SIG-M5 treated with dmso at 0.1 percent for 504 hours (cell line): ENCODE measurements at regions not wholly inside any gene's neighbourhood (a gene's known extent, or its start where the extent isn't known, plus 50 kb on each side); places are given as distances from the start of the nearest gene placed in this dataset.
"Not testable (repeated sequence)": the region's sequence is repeated elsewhere in the genome, so short reads cannot be mapped to it uniquely, and the experiment has no call there.

Experiments
- DNase-seq: peaks from one replicate; lab custom pipeline; 2025; ENCODE audit not compliant: unreplicated experiment; lab: John Stamatoyannopoulos, UW

DNA sequence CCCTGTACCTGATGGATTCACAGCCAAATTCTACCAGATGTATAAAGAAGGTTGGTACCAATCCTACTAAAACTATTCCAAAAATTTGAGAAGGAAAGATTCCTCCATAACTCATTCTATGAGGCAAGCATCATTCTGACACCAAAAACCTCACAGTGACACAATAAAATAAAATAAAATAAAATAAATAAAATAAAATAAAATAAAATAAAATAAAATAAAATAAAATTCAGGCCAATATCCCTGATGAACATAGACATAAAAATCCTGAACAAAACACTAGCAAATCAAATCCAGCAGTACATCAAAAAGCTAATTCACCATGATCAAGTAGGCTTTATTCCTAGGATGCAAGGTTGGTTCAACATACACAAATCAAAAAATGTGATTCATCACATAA, 108.1 kb downstream of the PROX1 start:
- not testable (repeated sequence) for DNase-seq

DNA sequence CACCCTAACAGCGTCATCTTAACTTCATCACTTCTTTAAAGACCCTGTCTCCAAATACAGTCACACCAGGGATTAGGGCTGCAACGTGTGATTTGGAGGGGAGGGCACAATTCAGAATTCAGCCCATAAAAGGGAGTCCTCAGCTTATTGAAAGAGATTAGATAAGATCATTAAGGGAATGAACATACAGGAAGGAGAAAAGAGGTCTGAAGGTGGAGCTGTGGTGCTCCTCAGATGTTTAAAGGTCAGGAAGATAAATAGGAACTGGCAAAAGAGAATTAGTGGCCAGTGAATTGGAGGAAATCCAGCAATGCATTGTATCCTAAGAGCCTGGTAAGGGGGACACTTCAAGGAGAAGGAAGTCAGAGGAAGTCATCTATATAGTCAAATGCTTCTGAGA, 113.5 kb downstream of the PROX1 start:
- DNase-seq, result no peak

DNA sequence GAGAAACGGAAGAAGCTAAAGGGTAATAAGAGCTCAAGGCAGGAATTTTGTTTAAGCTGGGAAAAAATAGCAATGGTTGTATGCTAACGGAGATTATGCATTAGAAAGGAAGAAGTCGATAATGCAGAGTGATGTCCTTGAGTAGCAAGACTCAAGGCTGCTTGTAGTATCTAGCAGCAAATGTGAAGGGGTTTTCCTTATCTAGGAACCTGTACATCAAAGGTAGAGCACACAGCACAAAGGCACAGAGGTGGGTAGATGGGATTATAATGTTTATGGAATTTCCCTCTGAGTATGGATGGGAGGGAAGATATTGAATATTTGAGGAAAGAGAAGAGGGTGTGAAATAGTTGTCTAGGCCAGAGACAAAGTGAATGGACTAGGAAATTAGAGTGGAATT, 114.1 kb downstream of the PROX1 start:
- no peak for DNase-seq

DNA sequence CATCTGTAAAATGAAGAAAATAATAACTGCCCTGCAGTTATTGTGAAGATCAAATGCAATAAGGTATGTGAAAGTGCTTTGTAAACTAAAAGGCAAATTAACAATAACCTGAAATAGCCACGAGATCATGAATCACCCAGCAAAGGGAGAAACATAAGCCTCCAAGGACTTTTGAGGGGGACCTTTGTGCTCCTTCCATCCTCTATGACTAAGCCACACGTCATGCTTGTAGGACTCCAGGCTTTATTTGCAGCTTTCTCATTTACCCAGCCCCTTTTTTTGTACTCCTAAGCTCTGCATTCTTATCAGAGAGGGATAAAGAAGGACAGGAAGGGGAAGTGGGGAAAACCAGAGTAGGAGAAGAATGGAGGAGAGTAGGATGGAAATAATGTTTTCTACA, 115.1 kb downstream of the PROX1 start:
- no peak for DNase-seq

- DNase-seq, result no peak
Measured at GRCh38 chr1:214103778-214104177, 116.0 kb downstream of the PROX1 start.

DNA sequence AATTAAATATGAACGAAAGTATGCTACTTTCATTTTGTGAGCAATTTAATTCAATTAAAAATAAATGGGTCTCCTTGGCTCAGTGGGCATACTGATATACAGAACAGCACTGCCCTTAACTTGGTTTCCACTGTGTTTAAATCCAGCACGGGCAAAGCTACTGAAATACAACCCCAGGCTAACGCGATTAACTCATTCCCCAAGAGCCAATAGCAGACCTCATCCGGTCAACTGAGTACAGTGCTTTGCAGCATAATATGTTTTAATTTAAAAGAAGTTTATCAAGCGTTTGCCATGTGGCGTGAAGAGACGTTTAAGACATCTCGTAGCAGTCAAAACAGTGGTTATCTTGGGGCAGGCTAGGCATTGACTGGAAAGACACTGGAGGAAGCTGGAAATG, 118.6 kb downstream of the PROX1 start:
- DNase-seq, result no peak

DNA sequence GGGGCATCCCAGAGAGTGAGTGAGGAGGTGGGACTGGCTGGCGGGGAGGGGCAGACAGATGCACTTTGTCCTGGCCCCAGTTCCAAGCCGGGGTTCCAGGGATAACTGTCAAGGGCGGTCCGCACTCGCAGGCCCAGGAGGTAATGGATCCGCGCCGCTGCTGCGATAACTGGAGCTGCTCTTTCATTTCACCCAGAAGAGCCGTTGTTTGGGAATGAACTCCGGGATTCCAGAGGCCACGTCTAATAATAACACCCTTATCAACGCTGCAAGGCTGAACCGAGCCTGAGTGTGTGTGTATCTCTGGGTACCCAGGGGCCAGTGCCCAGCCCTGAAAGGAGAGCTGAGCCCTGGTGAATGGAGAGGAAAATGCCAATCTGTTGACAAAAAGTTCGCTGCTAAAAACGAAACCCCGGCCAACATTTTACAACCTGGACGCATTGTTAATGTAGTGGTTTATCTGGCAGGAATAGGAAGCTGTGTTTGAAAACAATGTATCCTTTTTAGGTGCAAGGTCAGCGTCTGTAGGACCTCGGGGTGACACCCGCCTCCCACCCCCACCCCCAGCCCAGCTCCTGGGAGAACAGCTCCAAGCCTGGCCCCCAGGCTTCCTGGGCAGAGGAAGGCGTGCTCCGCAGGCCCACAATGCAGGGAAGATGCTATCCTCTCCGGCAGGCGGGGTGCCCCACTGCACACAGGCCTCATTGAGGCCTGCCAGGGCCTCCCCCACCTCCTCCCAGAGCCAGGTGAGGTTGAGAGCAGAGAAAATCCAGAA, 119.7 kb downstream of the PROX1 start:
- DNase-seq, result no peak

- DNase-seq, result no peak
Measured at GRCh38 chr1:214108097-214108446, 120.3 kb downstream of the PROX1 start.

- DNase-seq, result no peak
Measured at GRCh38 chr1:214111796-214112195, 124.0 kb downstream of the PROX1 start.

GRCh38 chr1:214116258-214116657, 128.5 kb downstream of the PROX1 start:
- no peak for DNase-seq

DNA sequence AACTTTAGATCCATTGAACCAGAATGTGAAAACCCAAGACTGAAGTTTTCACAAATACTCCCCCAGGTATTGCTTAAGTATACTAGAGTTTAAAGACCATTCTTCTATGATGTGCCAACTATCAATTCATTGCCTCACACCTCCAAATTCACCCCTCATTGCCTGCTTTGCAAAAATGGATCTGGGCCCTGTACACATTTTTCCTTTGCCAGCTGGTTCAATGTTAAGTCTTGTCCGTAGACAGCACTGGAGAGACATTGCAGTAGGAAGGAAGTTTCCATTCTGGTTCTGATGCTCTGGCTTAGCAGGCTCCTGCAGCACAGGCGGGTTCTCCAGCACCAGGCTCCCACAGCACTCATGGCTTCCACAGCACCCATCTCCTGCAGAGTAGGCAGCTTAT, 130.0 kb downstream of the PROX1 start:
- DNase-seq, result no peak

GRCh38 chr1:214120191-214120590, 132.4 kb downstream of the PROX1 start:
- DNase-seq, result no peak

- no peak for DNase-seq
Measured at GRCh38 chr1:214120951-214121350, 133.2 kb downstream of the PROX1 start.

- no peak for DNase-seq
Measured at GRCh38 chr1:214122110-214122509, 134.3 kb downstream of the PROX1 start.

DNA sequence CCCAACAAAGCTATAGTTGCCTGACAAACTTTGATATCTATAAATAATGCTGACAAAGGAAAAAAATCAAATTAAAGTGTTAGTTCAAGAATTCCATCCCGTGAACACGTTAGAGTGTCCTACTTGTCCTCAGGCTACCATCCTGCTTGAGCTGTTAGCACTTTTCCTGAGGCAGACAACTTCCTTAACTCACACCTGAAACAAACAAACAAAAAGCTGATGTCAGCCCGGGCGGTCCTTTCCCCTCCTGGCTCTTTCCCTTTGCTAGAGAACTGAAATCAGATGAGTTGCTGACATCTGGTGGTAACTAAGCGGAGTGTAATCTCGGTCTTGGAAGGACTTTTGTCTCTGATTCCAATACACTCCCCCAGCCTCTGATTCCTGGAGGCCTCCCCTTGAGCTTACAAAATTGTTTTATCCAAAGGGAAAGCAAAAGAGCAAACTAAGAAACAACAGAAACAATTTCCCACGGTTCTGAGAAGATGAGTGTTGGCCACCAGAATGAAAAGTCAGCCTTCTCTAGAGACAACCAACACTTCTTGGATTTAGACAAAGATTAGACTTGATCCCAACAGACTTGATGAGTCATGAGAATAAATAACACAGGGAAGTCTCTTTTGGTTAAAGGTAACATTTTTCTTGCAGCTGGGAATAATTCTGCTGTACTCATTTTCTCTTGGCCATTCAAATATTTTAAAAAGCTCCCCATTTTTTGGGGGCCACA, 135.4 kb downstream of the PROX1 start:
- DNase-seq, result peak; percentile 54

- DNase-seq, result no peak
Measured at GRCh38 chr1:214124281-214124805, 136.6 kb downstream of the PROX1 start.

DNA sequence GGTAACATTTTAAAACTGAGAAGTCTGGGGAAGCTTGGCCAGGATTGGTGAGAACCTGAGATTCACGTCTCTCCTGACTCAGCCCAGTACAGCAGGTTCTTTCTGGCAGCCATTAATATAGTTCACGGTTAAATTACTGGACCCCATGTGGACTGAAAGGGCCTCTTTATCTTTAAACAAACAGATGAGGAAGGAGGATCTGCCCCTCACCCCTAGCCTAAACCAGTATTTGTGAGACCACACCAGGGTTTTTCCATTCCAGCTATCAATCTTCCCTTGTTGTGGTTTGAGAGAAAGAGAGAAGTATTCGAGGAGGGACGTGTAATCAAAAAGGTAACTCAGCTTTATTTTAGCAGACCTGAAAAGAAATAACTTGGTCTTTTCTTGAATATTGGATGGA, 137.1 kb downstream of the PROX1 start:
- no peak for DNase-seq

DNA sequence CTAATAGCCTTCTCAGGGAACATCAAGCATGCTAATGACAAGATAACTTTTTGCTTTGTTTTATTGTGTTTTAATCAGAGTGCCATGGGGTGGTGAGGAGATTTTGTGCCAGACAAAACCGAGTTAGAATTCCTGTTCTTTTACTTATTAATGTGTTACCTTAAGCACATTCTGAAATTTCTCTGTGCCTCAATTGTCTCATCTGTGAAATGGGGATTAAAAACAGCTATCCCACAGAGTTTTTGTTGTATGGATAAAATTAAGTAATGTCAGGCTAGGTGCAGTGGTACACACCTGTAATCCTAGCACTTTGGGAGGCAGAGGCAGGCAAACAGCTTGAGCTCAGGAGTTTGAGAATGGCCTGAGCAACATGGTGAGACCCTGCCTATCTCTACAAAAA, 138.0 kb downstream of the PROX1 start:
- DNase-seq, result no peak

GRCh38 chr1:214126697-214127146, 138.9 kb downstream of the PROX1 start:
- no peak for DNase-seq

DNA sequence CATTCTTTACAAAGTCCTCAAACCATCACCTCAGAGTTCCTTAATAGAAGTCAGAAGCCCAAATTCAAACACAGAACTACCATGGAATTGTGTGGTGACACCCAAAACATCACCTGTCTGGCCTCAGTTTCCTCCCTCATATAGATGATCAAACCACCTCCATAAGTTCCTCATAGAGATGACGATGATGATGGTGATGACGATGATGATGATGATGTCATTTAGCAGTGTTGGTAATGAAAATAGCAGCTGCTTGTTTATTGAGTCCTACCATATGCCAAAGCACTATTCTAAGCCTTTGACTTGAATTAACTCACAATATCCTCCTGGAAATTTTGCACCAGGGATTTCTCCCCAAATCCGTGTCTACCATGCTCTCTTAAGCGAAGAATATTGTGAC, 139.9 kb downstream of the PROX1 start:
- DNase-seq, result no peak

DNA sequence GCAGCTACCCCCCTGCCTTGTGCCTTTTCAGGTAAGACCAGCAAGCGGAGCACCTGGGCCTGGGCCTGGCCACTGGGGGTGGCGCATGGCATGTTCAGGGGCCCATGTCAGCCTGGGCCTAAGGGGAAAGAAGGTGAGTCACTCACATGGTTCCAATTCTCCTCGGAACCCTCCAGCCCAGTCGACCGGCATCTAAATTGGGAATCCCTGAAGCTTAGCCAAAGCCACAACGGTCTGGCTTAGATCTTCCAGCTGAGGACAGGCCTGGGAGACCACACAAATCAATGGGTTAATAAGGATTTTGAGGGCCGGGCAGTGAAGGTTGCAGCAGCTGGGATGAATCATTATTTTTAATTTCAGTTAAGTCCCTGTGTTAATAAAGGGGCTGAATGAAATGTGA, 145.1 kb upstream of the SMYD2 start:
- no peak for DNase-seq

DNA sequence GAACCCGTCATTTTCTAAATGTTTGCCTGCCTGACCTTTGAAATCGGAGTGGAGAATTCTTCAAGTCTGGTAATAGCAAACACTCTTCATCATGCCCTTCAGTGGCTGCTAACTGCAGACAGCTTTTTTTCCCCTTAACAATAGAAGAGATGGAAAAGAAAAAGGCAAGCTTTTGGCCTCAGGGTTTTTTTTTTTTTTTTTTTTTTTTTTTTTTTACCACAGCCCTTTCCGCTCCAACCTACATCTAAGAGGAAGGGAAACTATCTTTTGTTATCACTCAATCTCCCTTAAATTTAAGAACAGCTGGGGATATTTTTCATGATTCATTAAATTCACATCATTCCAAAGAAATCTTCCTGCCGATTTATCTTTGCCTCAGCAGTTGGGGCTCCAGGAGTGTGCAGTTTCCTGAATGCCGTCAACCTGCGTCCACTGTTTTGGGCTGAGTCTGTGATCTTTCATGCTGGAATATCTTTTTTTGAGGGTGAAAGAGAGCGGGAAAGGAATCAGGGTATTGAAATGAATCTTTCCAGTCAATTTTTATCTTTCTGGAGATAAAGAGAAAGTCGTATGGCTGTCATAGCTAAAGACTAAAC, 144.5 kb upstream of the SMYD2 start:
- no peak for DNase-seq
